ENCODE measurements at regions not wholly inside any gene's neighbourhood (a gene's known extent, or its start where the extent isn't known, plus 50 kb on each side); places are given as distances from the start of the nearest gene placed in this dataset.

- H4K20me1 ChIP-seq (ENCODE audit: control insufficient read depth, insufficient read depth, low read length, poor library complexity, severe bottlenecking) = no peaks in the 10 kb centered on the region
- no peaks in the 10 kb centered on the region for H3K4me1 Mint-ChIP-seq
- ATAC-seq (ENCODE audit: low read depth) = no peak
- no peak overlapping the region for H3K9ac ChIP-seq (ENCODE audit: low read length)
- no peak for TF ChIP-seq EZH2 (IDR thresholded peaks at IDR 0.05; ENCODE audit: borderline replicate concordance, insufficient read depth, low read depth, low read length, poor library complexity, severe bottlenecking)
- TF ChIP-seq CTCF (IDR thresholded peaks at IDR 0.05) = no peak
- no peak overlapping the region for H3K27ac ChIP-seq (ENCODE audit: low read length in 2 of 2)
- H3K4me2 ChIP-seq (replicated peaks; ENCODE audit: low read depth, low read length, poor library complexity, severe bottlenecking) = no peak overlapping the region
- intact Hi-C loops (cut with micrococcal nuclease) = no loop called here
- H3K27me3 ChIP-seq (replicated peaks in 1 of 4; ENCODE audit: control extremely low read depth in 1 of 4, control insufficient read depth in 3 of 4, insufficient read depth in 4 of 4, low read length in 3 of 4) = no peaks in the 10 kb centered on the region
- no peak overlapping the region for H3K27ac Mint-ChIP-seq
- WGBS (ENCODE audit: insufficient coverage) = 91% methylated on average over 4 of the region's 8 CpGs
- H3K9me3 Mint-ChIP-seq (ENCODE audit: insufficient read depth) = no peaks in the 10 kb centered on the region
- no peaks in the 10 kb centered on the region for H3K79me2 ChIP-seq (ENCODE audit: control insufficient read depth, insufficient read depth, low read length)
- H3K4me3 ChIP-seq (ENCODE audit: control extremely low read depth in 1 of 5, extremely low read depth in 1 of 5, insufficient read depth in 1 of 5, low read depth in 2 of 5, low read length in 4 of 5) = no peak overlapping the region
- H2AFZ ChIP-seq (ENCODE audit: insufficient read depth, low read depth, low read length, poor library complexity, severe bottlenecking) = no peak overlapping the region
- ChIA-PET POLR2A (no interaction called here), CTCF (no interaction called here)
- H3K4me3 Mint-ChIP-seq = no peak overlapping the region
- DNase-seq = no peak
- peaks cover 10% of the 10 kb centered on the region for H3K27me3 Mint-ChIP-seq
- H3K9me3 ChIP-seq (ENCODE audit: control extremely low read depth in 1 of 3, control insufficient read depth in 2 of 3, insufficient read depth in 1 of 3, low read length in 2 of 3) = no peaks in the 10 kb centered on the region
- no peaks in the 10 kb centered on the region for H3K4me1 ChIP-seq (ENCODE audit: control insufficient read depth in 2 of 2, insufficient read depth in 2 of 2, low read length in 2 of 2)
- no peaks in the 10 kb centered on the region for H3K36me3 ChIP-seq (replicated peaks in 1 of 2; ENCODE audit: control extremely low read depth in 1 of 2, control insufficient read depth in 1 of 2, extremely low read depth in 1 of 2, insufficient read depth in 2 of 2, low read length in 1 of 2)
Observed at GRCh38 chr1:201661823-201662359, 123.0 kb downstream of the NAV1 start.

- Mint-ChIP-seq H3K4me1 (no peaks in the 10 kb centered on the region), H3K9me3 (ENCODE audit: insufficient read depth) (no peaks in the 10 kb centered on the region), H3K27me3 (peaks cover 10% of the 10 kb centered on the region), H3K4me3 (no peak overlapping the region), H3K27ac (no peak overlapping the region)
- Histone ChIP-seq H4K20me1 (ENCODE audit: control insufficient read depth, insufficient read depth, low read length, poor library complexity, severe bottlenecking) (no peaks in the 10 kb centered on the region), H3K4me2 (replicated peaks; ENCODE audit: low read depth, low read length, poor library complexity, severe bottlenecking) (no peak overlapping the region), H3K27ac (ENCODE audit: low read length in 2 of 2) (no peak overlapping the region), H3K9ac (ENCODE audit: low read length) (no peak overlapping the region), H3K36me3 (replicated peaks in 1 of 2; ENCODE audit: control extremely low read depth in 1 of 2, control insufficient read depth in 1 of 2, extremely low read depth in 1 of 2, insufficient read depth in 2 of 2, low read length in 1 of 2) (no peaks in the 10 kb centered on the region), H2AFZ (ENCODE audit: insufficient read depth, low read depth, low read length, poor library complexity, severe bottlenecking) (no peak overlapping the region), H3K4me1 (ENCODE audit: control insufficient read depth in 2 of 2, insufficient read depth in 2 of 2, low read length in 2 of 2) (no peaks in the 10 kb centered on the region), H3K9me3 (ENCODE audit: control extremely low read depth in 1 of 3, control insufficient read depth in 2 of 3, insufficient read depth in 1 of 3, low read length in 2 of 3) (no peaks in the 10 kb centered on the region), H3K27me3 (replicated peaks in 1 of 4; ENCODE audit: control extremely low read depth in 1 of 4, control insufficient read depth in 3 of 4, insufficient read depth in 4 of 4, low read length in 3 of 4) (no peaks in the 10 kb centered on the region), H3K79me2 (ENCODE audit: control insufficient read depth, insufficient read depth, low read length) (no peaks in the 10 kb centered on the region), H3K4me3 (ENCODE audit: control extremely low read depth in 1 of 5, extremely low read depth in 1 of 5, insufficient read depth in 1 of 5, low read depth in 2 of 5, low read length in 4 of 5) (no peak overlapping the region)
- 74% methylated on average over 2 of the region's 2 CpGs for WGBS (ENCODE audit: insufficient coverage)
- intact Hi-C loops (cut with micrococcal nuclease) = no loop called here
- CTCF ChIA-PET = no interaction called here
- no peak for TF ChIP-seq CTCF (IDR thresholded peaks at IDR 0.05)
- TF ChIP-seq EZH2 (IDR thresholded peaks at IDR 0.05; ENCODE audit: borderline replicate concordance, insufficient read depth, low read depth, low read length, poor library complexity, severe bottlenecking) = no peak
- DNase-seq = no peak
- ATAC-seq (ENCODE audit: low read depth) = no peak
- POLR2A ChIA-PET = interaction anchor here (0.5 kb wide), 1 partner anchor 39 kb away, joined by 4 read pairs; no protein-coding TSS in a partner anchor
Observed at GRCh38 chr1:201662646-201663045, 123.7 kb downstream of the NAV1 start.

Data from B cell (primary cell).